Upper lobe of left lung (tissue), 4 donors: ENCODE measurements at regions not wholly inside any gene's neighbourhood (a gene's known extent, or its start where the extent isn't known, plus 50 kb on each side); places are given as distances from the start of the nearest gene placed in this dataset.

Source experiments
- CTCF ChIP-seq, 6 experiments: fragments of 450-650 bp in 4 of 6; fragments of 200-600 bp in 2 of 6; sonication (generic) in 2 of 6; IDR thresholded peaks; one replicate each; pipeline ENCODE4 v1.5.1; 2016 to 2019; ENCODE audit warnings: antibody characterized with exemption in 6 of 6
- POLR2AphosphoS5 ChIP-seq, 2 donors: sonication (generic); formaldehyde crosslinking; IDR thresholded peaks; one replicate each; pipeline ENCODE4 v1.5.1; 2017; ENCODE audit warnings: antibody characterized with exemption in 2 of 2

GRCh38 chr10:124245191-124245590 is 151.8 kb upstream of the CHST15 start:
- TF ChIP-seq CTCF (IDR thresholded peaks at IDR 0.05) (no peak), POLR2AphosphoS5 (IDR thresholded peaks at IDR 0.05) (no peak)
